Colonic mucosa (tissue), 4 donors: ENCODE measurements at regions not wholly inside any gene's neighbourhood (a gene's known extent, or its start where the extent isn't known, plus 50 kb on each side); places are given as distances from the start of the nearest gene placed in this dataset.

Experiments used
- DNase-seq: peaks from one replicate; pipeline ENCODE4 v3.0.0-alpha.2; 2020
- H3K27ac ChIP-seq: fragments of 200-600 bp; one replicate; pipeline ENCODE4 v1.8.0; 2021
- H3K27me3 ChIP-seq: fragments of 200-600 bp; one replicate; pipeline ENCODE4 v1.8.0; 2021
- H3K36me3 ChIP-seq: fragments of 200-600 bp; one replicate; pipeline ENCODE4 v1.8.0; 2021
- H3K4me1 ChIP-seq: fragments of 200-600 bp; one replicate; pipeline ENCODE4 v1.8.0; 2021; ENCODE audit warnings: mild to moderate bottlenecking
- H3K4me3 ChIP-seq: fragments of 200-600 bp; one replicate; pipeline ENCODE4 v1.8.0; 2021
- H3K9ac ChIP-seq, 2 donors: one replicate each; pipeline ENCODE4 v1.7.0; 2013; ENCODE audit warnings: control low read depth in 2 of 2, low read depth in 2 of 2, low read length in 2 of 2
- H3K9me3 ChIP-seq: fragments of 200-600 bp; one replicate; pipeline ENCODE4 v1.8.0; 2021
- CTCF ChIP-seq: fragments of 200-600 bp; IDR thresholded peaks from one replicate; pipeline ENCODE4 v1.8.0; 2022; ENCODE audit warnings: antibody characterized with exemption, mild to moderate bottlenecking
- intact Hi-C: fragments of 100-400 bp; cut with DNase I; formaldehyde crosslinking; loops from one replicate; pipeline ENCODE4 v1.14.1; 2022
- donor health status: healthy.
- donor health status: DM: no; HTN: no; CAD: no.
- donor health status: DM: no; HTN: no; CAD: no.

- no peak for DNase-seq
- Histone ChIP-seq H3K9ac (peak overlapping the region in 1 of 2 donors; percentile 2), H3K4me1 (no peaks in the 10 kb centered on the region), H3K36me3 (no peaks in the 10 kb centered on the region), H3K9me3 (no peaks in the 10 kb centered on the region), H3K27ac (no peak overlapping the region), H3K27me3 (no peaks in the 10 kb centered on the region), H3K4me3 (no peak overlapping the region)
- intact Hi-C loops = no loop called here
- no peak for TF ChIP-seq CTCF
Measured at GRCh38 chr15:62426387-62426956, 261.4 kb upstream of the C2CD4B start.

GRCh38 chr15:62428259-62428658 lies 263.2 kb upstream of the C2CD4B start:
- no peak for DNase-seq
- Histone ChIP-seq H3K4me3 (no peak overlapping the region), H3K27me3 (no peaks in the 10 kb centered on the region), H3K9ac (no peak overlapping the region), H3K27ac (no peak overlapping the region), H3K4me1 (no peaks in the 10 kb centered on the region), H3K36me3 (no peaks in the 10 kb centered on the region), H3K9me3 (no peaks in the 10 kb centered on the region)
- intact Hi-C loops = no loop called here
- no peak for TF ChIP-seq CTCF

- no peaks in the 10 kb centered on the region for H3K36me3 ChIP-seq
- H3K27ac ChIP-seq = no peak overlapping the region
- H3K4me3 ChIP-seq = no peak overlapping the region
- H3K9me3 ChIP-seq = no peaks in the 10 kb centered on the region
- no peak for TF ChIP-seq CTCF
- H3K9ac ChIP-seq = no peak overlapping the region
- no peaks in the 10 kb centered on the region for H3K4me1 ChIP-seq
- H3K27me3 ChIP-seq = no peaks in the 10 kb centered on the region
- intact Hi-C loops = no loop called here
- DNase-seq = no peak
Measured at GRCh38 chr15:62428851-62429598, 263.9 kb upstream of the C2CD4B start.

GRCh38 chr15:62430056-62430455 lies 265.0 kb upstream of the C2CD4B start:
- intact Hi-C loops = no loop called here
- no peak for DNase-seq
- no peaks in the 10 kb centered on the region for H3K36me3 ChIP-seq
- no peak overlapping the region for H3K9ac ChIP-seq
- TF ChIP-seq CTCF = no peak
- no peaks in the 10 kb centered on the region for H3K4me1 ChIP-seq
- no peaks in the 10 kb centered on the region for H3K27me3 ChIP-seq
- no peak overlapping the region for H3K27ac ChIP-seq
- no peaks in the 10 kb centered on the region for H3K9me3 ChIP-seq
- H3K4me3 ChIP-seq = no peak overlapping the region

- no peak overlapping the region for H3K4me3 ChIP-seq
- intact Hi-C loops = no loop called here
- no peak overlapping the region for H3K9ac ChIP-seq
- H3K4me1 ChIP-seq = no peaks in the 10 kb centered on the region
- no peak for DNase-seq
- no peak for TF ChIP-seq CTCF
- H3K9me3 ChIP-seq = no peaks in the 10 kb centered on the region
- no peaks in the 10 kb centered on the region for H3K27me3 ChIP-seq
- H3K36me3 ChIP-seq = no peaks in the 10 kb centered on the region
- no peak overlapping the region for H3K27ac ChIP-seq
Measured at GRCh38 chr15:62430552-62430951, 265.5 kb upstream of the C2CD4B start.
